SH-SY5Y (cell line): ENCODE measurements at regions not wholly inside any gene's neighbourhood (a gene's known extent, or its start where the extent isn't known, plus 50 kb on each side); places are given as distances from the start of the nearest gene placed in this dataset.

Experiments
- GATA2 ChIP-seq: IDR thresholded peaks from 2 replicates; pipeline ENCODE4 v1.6.1; 2011; ENCODE audit warnings: mild to moderate bottlenecking, low read depth, low read length
- GATA3 ChIP-seq: IDR thresholded peaks from 2 replicates; pipeline ENCODE4 v1.6.1; 2011; ENCODE audit warnings: low read depth, mild to moderate bottlenecking, low read length, moderate library complexity

DNA sequence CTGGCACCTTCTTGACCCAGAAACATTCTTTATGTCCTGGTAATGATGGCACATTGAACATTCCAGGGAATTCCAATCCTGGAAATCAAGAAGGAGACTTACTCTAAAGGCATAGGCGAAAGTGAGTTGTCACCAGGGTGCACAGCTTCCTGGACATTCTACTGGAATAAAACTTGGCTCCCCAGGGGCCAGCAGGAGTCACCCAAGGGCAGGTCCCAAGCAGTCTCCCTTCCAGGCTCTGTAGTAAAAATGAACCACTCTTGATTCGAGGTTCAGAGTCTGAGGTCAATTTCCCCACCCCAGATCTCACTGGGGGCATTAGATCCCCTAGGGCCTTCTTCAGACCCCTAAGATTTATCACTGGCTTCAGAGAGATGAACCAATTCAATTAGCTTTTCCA is 338.7 kb upstream of the GATB start:
- TF ChIP-seq GATA3, result no peak
- TF ChIP-seq GATA2, result no peak

GRCh38 chr4:152099061-152099425 is 338.2 kb upstream of the GATB start:
- TF ChIP-seq GATA3, result no peak

DNA sequence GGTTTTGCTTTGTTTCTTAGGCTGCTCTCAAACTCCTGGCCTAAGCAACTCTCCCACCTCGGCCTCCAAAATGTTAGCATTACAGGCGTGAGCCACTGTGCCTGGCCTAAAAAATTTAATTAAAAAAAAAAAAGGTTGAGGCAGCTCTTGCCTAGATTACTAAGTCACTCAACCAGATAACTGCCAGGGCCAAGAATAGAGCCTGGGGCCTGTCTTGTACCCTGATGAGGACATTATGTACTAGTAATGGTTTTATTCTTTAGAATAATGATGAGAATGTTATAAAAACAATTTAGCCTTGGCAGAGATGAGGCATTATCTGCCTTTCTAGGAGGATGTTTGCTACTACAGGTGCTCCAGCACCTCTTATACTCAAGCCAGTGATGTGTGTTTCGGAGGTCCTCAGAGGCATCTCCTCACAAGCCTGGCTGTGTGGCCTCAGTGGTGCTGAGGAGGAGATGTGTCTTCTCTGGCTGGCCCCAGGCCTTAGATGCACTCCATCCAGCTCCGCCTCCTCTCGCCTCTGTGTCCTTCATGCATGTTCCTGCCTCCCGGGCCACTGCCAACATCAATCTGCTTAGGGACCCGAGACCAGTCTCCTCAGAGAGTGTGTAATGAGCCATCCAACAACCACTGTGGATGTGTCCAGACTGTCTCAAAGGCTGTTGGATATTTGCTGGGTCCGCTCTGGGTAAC is 337.7 kb upstream of the GATB start:
- TF ChIP-seq GATA2 (no peak), GATA3 (no peak)

DNA sequence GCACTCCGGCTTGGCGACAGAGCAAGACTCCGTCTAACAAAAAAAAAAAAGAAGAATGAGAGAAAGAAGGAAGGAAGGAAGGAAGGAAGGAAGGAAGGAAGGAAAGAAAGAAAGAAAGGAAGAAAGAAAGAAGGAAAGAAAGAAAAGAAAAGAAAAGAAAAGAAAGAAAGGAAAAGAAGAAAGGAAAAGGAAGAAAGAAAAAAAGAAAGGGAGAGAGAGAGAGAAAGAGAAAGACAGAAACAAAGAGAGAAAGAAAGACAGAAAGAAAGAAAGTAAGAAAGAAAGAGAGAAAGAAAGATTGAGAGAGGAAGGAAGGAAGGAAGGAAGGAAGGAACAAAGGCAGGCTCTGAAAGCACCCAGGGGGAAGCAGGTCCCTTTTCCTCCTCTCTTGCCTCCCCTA is 336.6 kb upstream of the GATB start:
- TF ChIP-seq GATA3, result no peak

DNA sequence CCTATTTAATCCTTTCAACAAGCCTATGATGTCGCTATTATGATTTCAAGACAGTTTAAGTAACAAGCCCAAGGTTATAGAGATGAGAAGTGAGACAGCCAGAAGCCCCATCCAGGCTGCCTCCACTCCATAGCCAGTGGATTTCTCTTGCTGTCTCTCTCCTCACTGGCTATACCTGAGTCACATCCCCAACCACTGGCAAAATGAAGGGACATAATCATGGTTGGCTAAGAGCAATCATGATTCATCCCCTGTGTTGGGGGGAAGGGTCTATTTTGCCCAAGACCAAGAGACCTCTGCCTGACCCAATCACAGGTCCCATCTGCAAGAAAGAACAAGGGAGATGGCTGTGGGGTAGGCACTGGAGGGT is 334.9 kb upstream of the GATB start:
- no peak for TF ChIP-seq GATA3
- no peak for TF ChIP-seq GATA2

DNA sequence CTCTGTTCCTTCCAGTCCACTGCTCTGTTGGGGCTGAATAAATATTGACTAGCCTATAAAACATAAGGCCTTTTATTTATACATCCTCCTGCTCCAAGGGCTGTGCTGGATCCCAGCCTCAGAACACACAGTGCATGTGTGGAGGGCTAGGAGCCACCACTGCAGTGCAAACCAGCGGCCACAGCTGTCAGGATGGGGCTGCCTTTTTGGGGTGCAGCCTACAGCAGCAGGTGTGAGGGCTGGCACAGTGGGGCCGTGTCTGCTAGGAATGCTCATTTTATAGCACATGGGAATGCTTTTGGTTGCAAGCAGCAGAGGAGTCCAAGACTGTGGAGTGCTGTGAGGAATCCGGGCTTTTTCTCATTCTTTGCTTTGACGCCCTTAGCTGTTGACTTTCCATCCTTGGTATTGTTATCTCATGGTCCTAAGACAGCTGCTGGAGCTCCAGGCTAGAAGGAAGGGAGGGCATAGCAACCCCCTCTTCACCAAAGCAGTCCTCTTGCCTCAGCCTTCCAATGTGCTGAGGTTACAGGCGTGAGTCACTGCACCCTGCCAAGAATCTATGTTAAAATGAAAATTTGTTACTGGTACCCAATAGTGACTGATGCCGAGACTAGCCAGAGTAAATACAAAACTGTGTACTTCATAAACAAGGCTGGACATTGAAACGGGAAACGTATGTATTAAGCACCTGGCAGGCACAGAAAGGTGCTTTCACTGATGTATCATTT is 334.3 kb upstream of the GATB start:
- TF ChIP-seq GATA2 (no peak), GATA3 (no peak)

GRCh38 chr4:152091405-152091804 is 330.6 kb upstream of the GATB start:
- no peak for TF ChIP-seq GATA2
- no peak for TF ChIP-seq GATA3

- TF ChIP-seq GATA3, result no peak
- TF ChIP-seq GATA2, result no peak
Measured at GRCh38 chr4:152090543-152090942, 329.7 kb upstream of the GATB start.

DNA sequence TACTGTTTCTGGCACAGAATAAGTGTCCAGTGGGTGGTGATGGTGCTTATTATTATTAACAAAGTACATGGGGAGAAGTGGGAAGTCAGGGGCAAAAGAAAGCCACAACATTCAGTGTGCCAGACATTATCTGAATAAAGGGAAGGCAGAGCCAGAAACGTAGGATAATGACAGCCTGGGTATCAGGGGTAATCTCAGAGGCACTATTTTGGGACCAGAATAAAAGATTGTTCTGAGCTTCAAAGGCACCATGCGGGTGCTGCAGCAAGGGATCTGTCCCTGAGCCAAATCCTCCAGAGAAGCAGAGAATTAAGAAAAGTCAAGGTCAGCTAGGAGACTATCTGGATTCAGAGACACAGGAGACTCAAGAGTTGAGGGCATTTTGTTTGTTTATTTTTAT is 328.8 kb upstream of the GATB start:
- TF ChIP-seq GATA2, result no peak
- TF ChIP-seq GATA3, result no peak

DNA sequence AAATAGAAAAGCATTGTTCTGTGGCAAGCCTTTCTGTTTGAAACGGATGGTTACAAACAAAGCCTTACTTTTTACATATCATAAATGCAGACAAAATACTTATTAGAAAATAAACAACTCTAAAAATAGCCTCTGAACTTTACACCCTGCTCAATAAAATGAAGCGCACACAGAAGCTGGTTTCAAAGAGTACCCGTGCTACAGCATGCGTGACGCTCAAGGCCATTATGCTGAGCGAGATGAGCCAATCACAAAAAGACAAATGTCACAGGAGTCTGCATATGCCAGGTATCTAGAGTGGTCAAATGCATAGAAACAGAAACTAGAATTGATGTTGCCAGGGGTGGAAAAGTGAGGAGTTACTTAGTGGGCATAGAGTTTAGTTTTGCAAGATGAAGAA is 326.5 kb upstream of the GATB start:
- TF ChIP-seq GATA3, result no peak
- TF ChIP-seq GATA2, result no peak

- no peak for TF ChIP-seq GATA2
- TF ChIP-seq GATA3, result no peak
Measured at GRCh38 chr4:152085657-152086056, 324.9 kb upstream of the GATB start.

- TF ChIP-seq GATA3 (no peak), GATA2 (no peak)
Measured at GRCh38 chr4:152083338-152083737, 322.5 kb upstream of the GATB start.

- TF ChIP-seq GATA2 (no peak), GATA3 (no peak)
Measured at GRCh38 chr4:152081024-152081423, 320.2 kb upstream of the GATB start.

DNA sequence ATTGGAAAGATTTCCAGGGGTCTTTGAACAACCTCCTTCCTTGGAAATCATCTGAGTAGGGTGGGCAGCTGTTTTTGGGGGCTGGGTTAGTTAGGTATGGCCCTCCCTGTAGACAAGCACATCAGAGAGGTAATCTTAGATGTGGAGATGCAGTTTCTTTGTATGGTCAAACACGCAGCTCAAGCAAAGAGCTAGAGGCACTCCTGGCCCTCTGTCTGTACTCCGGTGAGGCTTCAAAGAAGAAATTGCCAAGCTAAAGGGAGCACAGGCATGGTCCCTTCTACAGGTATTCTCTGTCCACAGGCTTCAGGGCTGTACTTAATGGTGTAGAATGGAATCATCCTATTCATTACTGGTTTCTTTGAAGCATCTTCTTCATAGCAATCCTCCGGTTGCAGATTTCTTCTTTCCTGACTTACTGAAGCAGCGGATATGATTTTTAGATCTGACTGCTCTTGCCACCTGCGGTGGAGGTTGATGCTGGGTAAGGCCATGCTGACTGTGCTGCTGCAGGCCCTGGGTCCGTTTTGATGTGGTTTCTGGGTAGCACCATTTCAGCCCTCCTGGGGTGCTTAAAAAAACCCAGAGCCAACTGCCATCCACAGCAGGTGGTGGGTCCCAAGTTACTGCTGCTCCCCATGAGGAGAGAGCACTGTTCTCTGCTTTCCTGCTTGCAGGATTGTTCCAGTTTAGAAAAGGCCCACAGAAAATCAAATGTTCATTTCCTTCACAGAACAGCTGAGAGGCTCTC is 318.9 kb upstream of the GATB start:
- TF ChIP-seq GATA3, result no peak
- TF ChIP-seq GATA2, result no peak

GRCh38 chr4:152079079-152079478 is 318.3 kb upstream of the GATB start:
- no peak for TF ChIP-seq GATA2
- TF ChIP-seq GATA3, result no peak
